ENCODE measurements at regions not wholly inside any gene's neighbourhood (a gene's known extent, or its start where the extent isn't known, plus 50 kb on each side); places are given as distances from the start of the nearest gene placed in this dataset.

DNA sequence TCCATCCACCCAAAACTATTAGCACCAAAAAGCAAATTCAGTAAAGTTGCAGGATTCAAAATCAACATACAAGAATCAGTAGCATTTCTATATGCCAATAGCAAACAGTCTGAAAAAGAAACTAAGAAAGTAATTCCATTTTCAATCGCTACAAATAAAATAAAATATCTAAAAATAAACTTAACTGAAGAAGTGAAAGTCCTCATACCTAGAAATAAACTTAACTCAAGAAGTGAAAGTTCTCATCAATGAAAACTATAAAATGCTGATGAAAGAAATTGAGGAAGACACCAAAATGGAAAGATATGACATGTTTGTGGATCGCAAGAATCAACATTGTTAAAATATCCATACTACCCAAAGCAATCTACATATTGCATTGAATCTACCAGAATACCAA is 103.0 kb upstream of the ARID1B start:
- TF ChIP-seq, protein P1, sequence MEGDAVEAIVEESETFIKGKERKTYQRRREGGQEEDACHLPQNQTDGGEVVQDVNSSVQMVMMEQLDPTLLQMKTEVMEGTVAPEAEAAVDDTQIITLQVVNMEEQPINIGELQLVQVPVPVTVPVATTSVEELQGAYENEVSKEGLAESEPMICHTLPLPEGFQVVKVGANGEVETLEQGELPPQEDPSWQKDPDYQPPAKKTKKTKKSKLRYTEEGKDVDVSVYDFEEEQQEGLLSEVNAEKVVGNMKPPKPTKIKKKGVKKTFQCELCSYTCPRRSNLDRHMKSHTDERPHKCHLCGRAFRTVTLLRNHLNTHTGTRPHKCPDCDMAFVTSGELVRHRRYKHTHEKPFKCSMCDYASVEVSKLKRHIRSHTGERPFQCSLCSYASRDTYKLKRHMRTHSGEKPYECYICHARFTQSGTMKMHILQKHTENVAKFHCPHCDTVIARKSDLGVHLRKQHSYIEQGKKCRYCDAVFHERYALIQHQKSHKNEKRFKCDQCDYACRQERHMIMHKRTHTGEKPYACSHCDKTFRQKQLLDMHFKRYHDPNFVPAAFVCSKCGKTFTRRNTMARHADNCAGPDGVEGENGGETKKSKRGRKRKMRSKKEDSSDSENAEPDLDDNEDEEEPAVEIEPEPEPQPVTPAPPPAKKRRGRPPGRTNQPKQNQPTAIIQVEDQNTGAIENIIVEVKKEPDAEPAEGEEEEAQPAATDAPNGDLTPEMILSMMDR (conservative IDR thresholded peaks at IDR 0.05; ENCODE audit: low read length): no peak
- TF ChIP-seq EZH2phosphoT487 (IDR thresholded peaks at IDR 0.05; ENCODE audit: borderline replicate concordance, low read depth, low read length): no peak

Data from OCI-LY7 (cell line).